ENCODE measurements at regions not wholly inside any gene's neighbourhood (a gene's known extent, or its start where the extent isn't known, plus 50 kb on each side); places are given as distances from the start of the nearest gene placed in this dataset.

- no peak for DNase-seq (ENCODE audit: low read depth)
Measured at GRCh38 chr5:8906303-8906967, 639.4 kb downstream of the SEMA5A start.

DNA sequence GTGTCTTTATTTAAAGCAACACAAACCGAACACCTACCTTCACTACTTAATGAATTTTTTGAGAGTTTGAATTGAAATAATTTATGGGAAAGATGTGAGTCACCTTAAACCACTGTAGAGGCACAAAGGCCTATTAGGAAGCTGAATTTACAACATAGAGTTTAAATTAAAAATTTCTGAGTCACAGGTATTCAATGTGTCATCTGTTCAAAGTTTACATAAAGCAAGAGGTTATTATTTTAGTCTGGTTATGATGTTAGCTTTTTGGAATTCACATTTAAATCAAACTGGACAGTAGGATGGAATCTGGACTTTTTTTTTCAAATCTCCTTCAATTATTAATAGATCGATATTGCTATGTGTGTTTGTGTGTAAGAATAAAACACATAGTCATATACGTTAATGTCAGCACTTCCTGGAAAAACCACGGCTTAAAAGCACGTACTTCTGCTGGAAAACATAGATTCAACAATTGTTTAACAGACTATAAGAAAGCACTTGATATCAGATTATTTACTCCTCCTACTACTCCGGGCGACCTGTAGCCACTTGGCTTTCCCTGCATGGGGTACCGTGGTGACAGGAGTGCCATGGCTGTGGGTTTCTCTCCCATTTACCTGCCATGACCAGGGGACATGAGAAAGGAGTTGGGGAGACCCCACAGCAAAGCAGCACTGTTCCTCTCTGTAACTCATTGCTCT is 638.6 kb downstream of the SEMA5A start:
- DNase-seq (ENCODE audit: low read depth) = no peak

GRCh38 chr5:8908055-8908683 is 637.7 kb downstream of the SEMA5A start:
- no peak for DNase-seq (ENCODE audit: low read depth)

- DNase-seq (ENCODE audit: low read depth) = no peak
Measured at GRCh38 chr5:8912106-8912505, 633.8 kb downstream of the SEMA5A start.

GRCh38 chr5:8913522-8913921 is 632.4 kb downstream of the SEMA5A start:
- DNase-seq (ENCODE audit: low read depth) = no peak

GRCh38 chr5:8919096-8919495 is 626.8 kb downstream of the SEMA5A start:
- peak; percentile 6 for DNase-seq (ENCODE audit: low read depth)

- DNase-seq (ENCODE audit: low read depth) = no peak
Measured at GRCh38 chr5:8923526-8923925, 622.3 kb downstream of the SEMA5A start.

GRCh38 chr5:8924054-8924793 is 621.7 kb downstream of the SEMA5A start:
- no peak for DNase-seq (ENCODE audit: low read depth)

DNA sequence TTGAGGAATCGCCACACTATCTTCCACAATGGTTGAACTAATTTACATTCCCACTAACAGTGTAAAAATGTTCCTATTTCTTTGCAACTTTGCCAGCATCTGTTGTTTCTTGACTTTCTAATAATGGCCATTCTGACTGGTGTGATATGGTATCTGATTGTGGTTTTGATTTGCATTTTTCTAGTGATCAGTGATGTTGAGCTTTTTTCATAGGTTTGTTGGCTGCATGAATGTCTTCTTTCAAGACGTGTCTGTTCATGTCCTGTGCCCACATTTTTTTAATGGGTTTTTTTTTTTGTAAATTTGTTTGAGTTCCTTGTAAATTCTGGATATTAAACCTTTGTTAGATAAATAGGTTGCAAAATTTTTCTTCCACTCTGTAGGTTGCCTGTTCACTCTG is 615.9 kb downstream of the SEMA5A start:
- no peak for DNase-seq (ENCODE audit: low read depth)

DNA sequence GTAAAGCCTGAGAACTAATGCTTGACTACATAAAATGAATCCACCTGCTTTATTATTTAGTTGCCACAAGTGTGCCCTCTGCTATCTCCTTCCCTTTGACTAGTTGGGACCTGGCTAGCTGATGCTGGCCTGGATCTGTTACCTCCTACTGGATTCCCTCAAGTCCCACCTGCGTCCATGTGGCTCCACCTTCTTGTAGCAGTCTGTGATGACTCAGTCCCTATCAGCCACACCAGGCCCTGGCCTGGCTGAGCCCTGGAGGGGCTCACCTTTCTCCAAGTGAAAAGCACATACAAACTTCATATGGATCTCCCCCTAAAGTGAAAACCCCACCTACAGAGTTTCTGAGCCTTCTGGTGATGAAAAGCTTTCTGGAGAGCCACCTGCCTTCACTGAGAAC is 611.4 kb downstream of the SEMA5A start:
- DNase-seq (ENCODE audit: low read depth) = no peak

GRCh38 chr5:8940934-8941333 is 604.9 kb downstream of the SEMA5A start:
- no peak for DNase-seq (ENCODE audit: low read depth)

GRCh38 chr5:8943301-8943700 is 602.6 kb downstream of the SEMA5A start:
- no peak for DNase-seq (ENCODE audit: low read depth)

- DNase-seq (ENCODE audit: low read depth) = no peak
Measured at GRCh38 chr5:8944005-8944404, 601.9 kb downstream of the SEMA5A start.

DNA sequence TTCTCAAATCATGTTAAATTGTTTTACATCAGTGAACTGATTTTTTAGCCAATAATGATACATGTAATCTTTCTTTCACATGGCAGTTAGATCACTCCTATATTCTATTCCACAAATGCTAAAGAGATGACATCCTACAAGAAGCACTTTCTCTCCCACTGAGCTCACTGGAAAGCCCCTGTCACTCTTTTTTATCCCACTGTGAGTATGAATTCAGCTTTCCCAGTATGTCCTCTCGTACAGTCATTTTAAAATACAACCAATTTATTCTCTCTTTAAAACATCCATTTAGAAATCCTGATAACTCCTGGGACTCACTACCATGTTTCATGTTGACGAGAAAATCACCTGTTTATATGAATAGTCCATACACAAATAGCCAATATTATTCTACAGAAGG is 599.9 kb downstream of the SEMA5A start:
- DNase-seq (ENCODE audit: low read depth) = no peak

- DNase-seq (ENCODE audit: low read depth) = no peak
Measured at GRCh38 chr5:8949908-8950307, 596.0 kb downstream of the SEMA5A start.

GRCh38 chr5:8952147-8952546 is 593.7 kb downstream of the SEMA5A start:
- DNase-seq (ENCODE audit: low read depth) = no peak

DNA sequence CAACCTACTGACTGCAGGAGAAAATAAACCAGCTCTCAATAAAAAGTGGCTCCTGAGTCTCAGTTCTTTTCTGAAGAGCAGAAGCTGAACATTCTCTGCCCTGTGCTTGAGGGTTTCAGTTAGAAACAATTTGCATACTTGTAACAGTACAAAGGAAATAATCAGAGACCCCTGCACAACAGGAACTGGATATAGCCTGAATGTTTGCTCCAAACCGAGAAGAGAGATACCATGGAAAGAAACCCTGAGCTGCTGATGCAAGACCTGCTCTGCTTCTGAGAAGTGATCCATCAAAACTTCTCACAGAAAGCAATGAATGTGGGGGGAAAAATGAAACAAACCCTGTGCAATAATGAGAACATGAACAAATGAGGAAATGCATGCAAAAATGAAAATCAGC is 592.9 kb downstream of the SEMA5A start:
- DNase-seq (ENCODE audit: low read depth) = no peak

DNA sequence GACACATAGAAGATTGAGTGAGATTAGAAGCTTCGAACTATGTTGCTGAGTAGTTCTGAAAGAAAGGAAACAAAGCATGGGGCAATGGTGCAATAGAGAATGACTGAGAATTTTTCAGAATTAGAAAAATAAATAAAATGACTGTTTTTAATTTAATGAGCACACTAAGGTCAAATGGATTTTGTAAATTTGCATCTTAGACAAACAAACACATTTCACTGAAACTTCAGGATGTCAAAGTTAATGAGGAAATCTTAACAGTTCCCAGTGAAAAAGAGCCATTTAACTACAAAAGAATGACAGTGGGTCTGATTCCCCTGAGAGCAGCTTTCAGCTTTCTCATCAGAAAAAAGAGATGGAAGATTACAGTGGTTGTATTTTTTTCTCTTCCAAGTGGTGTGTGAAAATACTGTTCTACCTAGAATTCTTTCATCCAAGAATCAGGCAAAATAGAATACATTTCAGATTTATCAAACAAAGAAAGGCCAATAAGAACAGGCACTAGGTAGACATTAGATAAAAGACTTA is 591.9 kb downstream of the SEMA5A start:
- no peak for DNase-seq (ENCODE audit: low read depth)

DNA sequence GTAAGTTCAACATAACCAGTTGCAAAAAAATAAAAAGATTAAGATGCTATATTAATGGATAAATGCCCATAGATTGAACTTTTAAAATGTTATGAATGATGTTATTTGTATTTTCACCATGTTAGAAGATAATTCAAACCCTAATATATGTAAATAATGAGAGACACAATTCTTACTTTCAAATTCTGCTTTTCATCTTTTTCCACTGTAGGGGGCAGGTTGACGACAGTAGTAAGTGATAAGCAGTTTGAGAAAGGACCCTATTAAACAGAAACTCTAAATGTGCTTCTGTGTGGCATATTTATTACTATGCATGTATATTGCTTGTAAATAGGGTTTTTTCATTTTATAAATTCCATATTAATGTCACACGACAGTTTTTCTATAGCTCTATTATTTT is 591.1 kb downstream of the SEMA5A start:
- DNase-seq (ENCODE audit: low read depth) = no peak

DNA sequence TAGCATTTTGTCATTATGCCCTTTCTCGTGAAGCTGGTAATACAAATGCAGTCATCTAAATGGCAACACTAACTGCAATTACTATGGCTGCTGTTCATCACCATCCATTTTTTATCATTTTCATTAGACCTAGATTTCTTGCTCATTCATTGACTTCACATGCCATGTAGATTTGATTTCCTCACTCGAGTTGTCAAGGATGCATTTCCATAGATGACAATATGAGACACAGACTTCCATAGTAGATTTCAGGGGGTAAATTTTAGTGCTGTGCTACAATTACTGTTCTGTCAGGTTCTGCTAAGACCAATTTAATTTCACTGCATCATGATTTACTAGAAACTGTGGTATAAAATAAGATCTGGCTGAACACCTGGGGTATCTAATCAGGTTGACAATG is 589.2 kb downstream of the SEMA5A start:
- no peak for DNase-seq (ENCODE audit: low read depth)

- no peak for DNase-seq (ENCODE audit: low read depth)
Measured at GRCh38 chr5:8958602-8959001, 587.3 kb downstream of the SEMA5A start.

- no peak for DNase-seq (ENCODE audit: low read depth)
Measured at GRCh38 chr5:8961219-8961618, 584.7 kb downstream of the SEMA5A start.
